ENCODE measurements at regions not wholly inside any gene's neighbourhood (a gene's known extent, or its start where the extent isn't known, plus 50 kb on each side); places are given as distances from the start of the nearest gene placed in this dataset.

GRCh38 chr11:103636232-103636631 is 400.2 kb upstream of the DDI1 start:
- POLR2A ChIA-PET, result no interaction called here
- Histone ChIP-seq H3K4me1 (ENCODE audit: control insufficient read depth in 1 of 2, extremely low read depth in 1 of 2, insufficient read depth in 2 of 2, low read length in 2 of 2) (no peaks in the 10 kb centered on the region), H3K36me3 (ENCODE audit: control insufficient read depth in 2 of 2, extremely low read depth in 1 of 2, insufficient read depth in 1 of 2, low read length in 1 of 2) (no peaks in the 10 kb centered on the region), H3K4me3 (ENCODE audit: control insufficient read depth in 1 of 2, extremely low read depth in 1 of 2, low read length in 1 of 2) (no peak overlapping the region), H3K27ac (ENCODE audit: low read length) (no peak overlapping the region), H3K9me3 (no peaks in the 10 kb centered on the region), H3K27me3 (replicated peaks in 1 of 2; ENCODE audit: control insufficient read depth in 2 of 2, extremely low read depth in 1 of 2, insufficient read depth in 2 of 2, low read length in 1 of 2) (no peaks in the 10 kb centered on the region)
- Mint-ChIP-seq H3K4me3 (no peak overlapping the region), H3K9me3 (no peaks in the 10 kb centered on the region), H3K4me1 (no peaks in the 10 kb centered on the region), H3K27ac (no peak overlapping the region), H3K36me3 (no peaks in the 10 kb centered on the region), H3K27me3 (peaks cover 0 to 11% of the 10 kb centered on the region in 2 donors)
- no peak for ATAC-seq (replicated peaks in 1 of 4)
- 42% methylated on average over 2 of the region's 6 CpGs for WGBS (ENCODE audit: insufficient coverage)
- CTCF ChIA-PET, result no interaction called here
- no peak for DNase-seq

- Mint-ChIP-seq H3K4me1 (no peaks in the 10 kb centered on the region), H3K4me3 (no peak overlapping the region), H3K9me3 (no peaks in the 10 kb centered on the region), H3K36me3 (no peaks in the 10 kb centered on the region), H3K27ac (no peak overlapping the region), H3K27me3 (peaks cover 0 to 11% of the 10 kb centered on the region in 2 donors)
- Histone ChIP-seq H3K36me3 (ENCODE audit: control insufficient read depth in 2 of 2, extremely low read depth in 1 of 2, insufficient read depth in 1 of 2, low read length in 1 of 2) (no peaks in the 10 kb centered on the region), H3K9me3 (no peaks in the 10 kb centered on the region), H3K27me3 (replicated peaks in 1 of 2; ENCODE audit: control insufficient read depth in 2 of 2, extremely low read depth in 1 of 2, insufficient read depth in 2 of 2, low read length in 1 of 2) (no peaks in the 10 kb centered on the region), H3K4me1 (ENCODE audit: control insufficient read depth in 1 of 2, extremely low read depth in 1 of 2, insufficient read depth in 2 of 2, low read length in 2 of 2) (no peaks in the 10 kb centered on the region), H3K27ac (ENCODE audit: low read length) (no peak overlapping the region), H3K4me3 (ENCODE audit: control insufficient read depth in 1 of 2, extremely low read depth in 1 of 2, low read length in 1 of 2) (no peak overlapping the region)
- no peak for DNase-seq
- ChIA-PET POLR2A (no interaction called here), CTCF (no interaction called here)
- no peak for ATAC-seq (replicated peaks in 1 of 4)
- WGBS (ENCODE audit: insufficient coverage), result 82% methylated on average over 1 of the region's 2 CpGs
These were observed 399.1 kb upstream of the DDI1 start for GRCh38 chr11:103637295-103637694.

- H3K27me3 ChIP-seq (replicated peaks in 1 of 2; ENCODE audit: control insufficient read depth in 2 of 2, extremely low read depth in 1 of 2, insufficient read depth in 2 of 2, low read length in 1 of 2), result no peaks in the 10 kb centered on the region
- CTCF ChIA-PET, result no interaction called here
- Mint-ChIP-seq H3K4me1 (no peaks in the 10 kb centered on the region), H3K9me3 (no peaks in the 10 kb centered on the region), H3K4me3 (no peak overlapping the region), H3K36me3 (no peaks in the 10 kb centered on the region), H3K27me3 (peaks cover 0 to 11% of the 10 kb centered on the region in 2 donors), H3K27ac (no peak overlapping the region)
- DNase-seq (no peak), ATAC-seq (replicated peaks in 1 of 4) (no peak)
- H3K36me3 ChIP-seq (ENCODE audit: control insufficient read depth in 2 of 2, extremely low read depth in 1 of 2, insufficient read depth in 1 of 2, low read length in 1 of 2), result no peaks in the 10 kb centered on the region
- no peak overlapping the region for H3K4me3 ChIP-seq (ENCODE audit: control insufficient read depth in 1 of 2, extremely low read depth in 1 of 2, low read length in 1 of 2)
- H3K9me3 ChIP-seq, result no peaks in the 10 kb centered on the region
- POLR2A ChIA-PET, result no interaction called here
- H3K4me1 ChIP-seq (ENCODE audit: control insufficient read depth in 1 of 2, extremely low read depth in 1 of 2, insufficient read depth in 2 of 2, low read length in 2 of 2), result no peaks in the 10 kb centered on the region
- no peak overlapping the region for H3K27ac ChIP-seq (ENCODE audit: low read length)
These were observed 398.6 kb upstream of the DDI1 start for GRCh38 chr11:103637831-103638230.

- Histone ChIP-seq H3K27me3 (replicated peaks in 1 of 2; ENCODE audit: control insufficient read depth in 2 of 2, extremely low read depth in 1 of 2, insufficient read depth in 2 of 2, low read length in 1 of 2) (peaks cover 0 to 4% of the 10 kb centered on the region in 2 experiments), H3K4me1 (ENCODE audit: control insufficient read depth in 1 of 2, extremely low read depth in 1 of 2, insufficient read depth in 2 of 2, low read length in 2 of 2) (no peaks in the 10 kb centered on the region), H3K36me3 (ENCODE audit: control insufficient read depth in 2 of 2, extremely low read depth in 1 of 2, insufficient read depth in 1 of 2, low read length in 1 of 2) (no peaks in the 10 kb centered on the region), H3K4me3 (ENCODE audit: control insufficient read depth in 1 of 2, extremely low read depth in 1 of 2, low read length in 1 of 2) (no peak overlapping the region), H3K9me3 (no peaks in the 10 kb centered on the region), H3K27ac (ENCODE audit: low read length) (no peak overlapping the region)
- no peak overlapping the region for H3K27ac Mint-ChIP-seq
- H3K4me3 Mint-ChIP-seq, result no peak overlapping the region
- H3K27me3 Mint-ChIP-seq, result no peaks in the 10 kb centered on the region
- 92% methylated on average over 19 of the region's 20 CpGs for WGBS (ENCODE audit: insufficient coverage)
- H3K36me3 Mint-ChIP-seq, result no peaks in the 10 kb centered on the region
- peaks cover 0 to 2% (median 0%) of the 10 kb centered on the region in 3 donors for H3K4me1 Mint-ChIP-seq
- no peaks in the 10 kb centered on the region for H3K9me3 Mint-ChIP-seq
- POLR2A ChIA-PET, result no interaction called here
- ATAC-seq (replicated peaks in 1 of 4) (no peak), DNase-seq (no peak)
- CTCF ChIA-PET, result no interaction called here
These were observed 391.8 kb upstream of the DDI1 start for GRCh38 chr11:103644676-103645075.

GRCh38 chr11:103648054-103648453 is 388.4 kb upstream of the DDI1 start:
- Histone ChIP-seq H3K4me3 (ENCODE audit: control insufficient read depth in 1 of 2, extremely low read depth in 1 of 2, low read length in 1 of 2) (no peak overlapping the region), H3K27me3 (replicated peaks in 1 of 2; ENCODE audit: control insufficient read depth in 2 of 2, extremely low read depth in 1 of 2, insufficient read depth in 2 of 2, low read length in 1 of 2) (peaks cover 0 to 4% of the 10 kb centered on the region in 2 experiments), H3K9me3 (no peaks in the 10 kb centered on the region), H3K36me3 (ENCODE audit: control insufficient read depth in 2 of 2, extremely low read depth in 1 of 2, insufficient read depth in 1 of 2, low read length in 1 of 2) (no peaks in the 10 kb centered on the region), H3K4me1 (ENCODE audit: control insufficient read depth in 1 of 2, extremely low read depth in 1 of 2, insufficient read depth in 2 of 2, low read length in 2 of 2) (no peaks in the 10 kb centered on the region), H3K27ac (ENCODE audit: low read length) (no peak overlapping the region)
- H3K36me3 Mint-ChIP-seq, result no peaks in the 10 kb centered on the region
- CTCF ChIA-PET, result no interaction called here
- ATAC-seq (replicated peaks in 1 of 4), result no peak
- H3K9me3 Mint-ChIP-seq, result peaks cover 4 to 8% (median 7%) of the 10 kb centered on the region in 3 donors
- H3K4me3 Mint-ChIP-seq, result no peak overlapping the region
- peaks cover 0 to 2% (median 0%) of the 10 kb centered on the region in 3 donors for H3K4me1 Mint-ChIP-seq
- no peak for DNase-seq
- no peaks in the 10 kb centered on the region for H3K27me3 Mint-ChIP-seq
- POLR2A ChIA-PET, result no interaction called here
- no peak overlapping the region for H3K27ac Mint-ChIP-seq

GRCh38 chr11:103648670-103649400 is 387.6 kb upstream of the DDI1 start:
- H3K27me3 Mint-ChIP-seq, result no peaks in the 10 kb centered on the region
- H3K27ac Mint-ChIP-seq, result no peak overlapping the region
- Histone ChIP-seq H3K27ac (ENCODE audit: low read length) (no peak overlapping the region), H3K4me1 (ENCODE audit: control insufficient read depth in 1 of 2, extremely low read depth in 1 of 2, insufficient read depth in 2 of 2, low read length in 2 of 2) (no peaks in the 10 kb centered on the region), H3K4me3 (ENCODE audit: control insufficient read depth in 1 of 2, extremely low read depth in 1 of 2, low read length in 1 of 2) (no peak overlapping the region), H3K36me3 (ENCODE audit: control insufficient read depth in 2 of 2, extremely low read depth in 1 of 2, insufficient read depth in 1 of 2, low read length in 1 of 2) (no peaks in the 10 kb centered on the region), H3K27me3 (replicated peaks in 1 of 2; ENCODE audit: control insufficient read depth in 2 of 2, extremely low read depth in 1 of 2, insufficient read depth in 2 of 2, low read length in 1 of 2) (peaks cover 0 to 4% of the 10 kb centered on the region in 2 experiments), H3K9me3 (no peaks in the 10 kb centered on the region)
- ATAC-seq (replicated peaks in 1 of 4) (no peak), DNase-seq (no peak)
- no peaks in the 10 kb centered on the region for H3K36me3 Mint-ChIP-seq
- POLR2A ChIA-PET, result no interaction called here
- no peak overlapping the region for H3K4me3 Mint-ChIP-seq
- CTCF ChIA-PET, result no interaction called here
- peaks cover 6 to 8% (median 7%) of the 10 kb centered on the region in 3 donors for H3K9me3 Mint-ChIP-seq
- H3K4me1 Mint-ChIP-seq, result peaks cover 0 to 2% (median 0%) of the 10 kb centered on the region in 3 donors
- WGBS (ENCODE audit: insufficient coverage), result no CpG with 5 or more reads among the region's 1 CpG

Data from T-cell (primary cell).